OCI-LY1 (cell line): ENCODE measurements at regions not wholly inside any gene's neighbourhood (a gene's known extent, or its start where the extent isn't known, plus 50 kb on each side); places are given as distances from the start of the nearest gene placed in this dataset.

Source experiments
- H2AFZ ChIP-seq: fragments of 200-600 bp; sonication (generic), shearing (Covaris generic); 2 replicates; pipeline ENCODE4 v1.6.0; 2014; ENCODE audit warnings: antibody characterized with exemption, mild to moderate bottlenecking, low read length
- H3F3A ChIP-seq: fragments of 200-600 bp; sonication (generic), shearing (Covaris generic); 2 replicates; pipeline ENCODE4 v1.6.0; 2014; ENCODE audit warnings: mild to moderate bottlenecking, antibody characterized with exemption, low read length, moderate library complexity; ENCODE audit not compliant: insufficient read depth
- H3K27ac ChIP-seq: fragments of 200-600 bp; sonication (generic); 2 replicates; pipeline ENCODE4 v1.5.1; 2014; ENCODE audit warnings: low read length, mixed run types, mild to moderate bottlenecking, low read depth; ENCODE audit not compliant: poor library complexity, severe bottlenecking
- H3K27me3 ChIP-seq: fragments of 200-600 bp; sonication (generic); 2 replicates; pipeline ENCODE4 v1.6.0; 2014; ENCODE audit warnings: antibody characterized with exemption, mild to moderate bottlenecking, low read length, moderate library complexity; ENCODE audit not compliant: insufficient read depth
- H3K36me3 ChIP-seq: fragments of 200-600 bp; sonication (generic); 2 replicates; pipeline ENCODE4 v1.6.1; 2014; ENCODE audit warnings: mild to moderate bottlenecking, antibody characterized with exemption, low read length, moderate library complexity, mixed read lengths; ENCODE audit not compliant: insufficient read depth
- H3K4me1 ChIP-seq: fragments of 200-600 bp; sonication (generic); 2 replicates; pipeline ENCODE4 v1.5.1; 2014; ENCODE audit warnings: mild to moderate bottlenecking, low read length, moderate library complexity; ENCODE audit not compliant: insufficient read depth, severe bottlenecking
- H3K4me2 ChIP-seq: fragments of 200-600 bp; sonication (generic), shearing (Covaris generic); 2 replicates; pipeline ENCODE4 v1.6.1; 2014; ENCODE audit warnings: low read length
- H3K4me3 ChIP-seq: fragments of 200-600 bp; sonication (generic); 2 replicates; pipeline ENCODE4 v1.5.1; 2014; ENCODE audit warnings: low read length, low read depth, mild to moderate bottlenecking, mixed read lengths; ENCODE audit not compliant: poor library complexity, severe bottlenecking
- H3K79me2 ChIP-seq: fragments of 200-600 bp; shearing (Covaris generic); 2 replicates; pipeline ENCODE4 v1.6.1; 2016; ENCODE audit warnings: mixed run types, low read length, mixed read lengths; ENCODE audit not compliant: insufficient read depth
- H3K9ac ChIP-seq: fragments of 200-600 bp; sonication (generic), shearing (Covaris generic); 2 replicates; pipeline ENCODE4 v1.6.1; 2014; ENCODE audit warnings: mild to moderate bottlenecking, low read length, mixed read lengths
- H3K9me2 ChIP-seq: fragments of 200-600 bp; sonication (generic), shearing (Covaris generic); 2 replicates; pipeline ENCODE4 v1.6.1; 2014; ENCODE audit warnings: low read depth, mild to moderate bottlenecking, low read length, mixed read lengths
- H3K9me3 ChIP-seq: fragments of 200-600 bp; shearing (Covaris generic); 2 replicates; pipeline ENCODE4 v1.6.1; 2014; ENCODE audit warnings: low read length, mixed read lengths
- H4K20me1 ChIP-seq: fragments of 200-600 bp; sonication (generic), shearing (Covaris generic); 2 replicates; pipeline ENCODE4 v1.6.0; 2016; ENCODE audit warnings: mild to moderate bottlenecking, low read length; ENCODE audit not compliant: insufficient read depth
- EZH2 ChIP-seq: fragments of 200-600 bp; sonication (generic), shearing (Covaris generic); IDR thresholded peaks from 2 replicates; pipeline ENCODE4 v1.8.0; 2017; ENCODE audit warnings: borderline replicate concordance, mixed run types, mild to moderate bottlenecking, antibody characterized with exemption, low read length, moderate library complexity, mixed read lengths
- TF ChIP-seq, protein P1 (sequence below): fragments of 200-600 bp; sonication (generic), shearing (Covaris generic); IDR thresholded peaks from 2 replicates; pipeline ENCODE4 v1.5.1; 2017; ENCODE audit warnings: mild to moderate bottlenecking, antibody characterized with exemption, low read length, moderate library complexity, mixed read lengths

- Histone ChIP-seq H3K36me3 (no peaks in the 10 kb centered on the region), H3F3A (no peaks in the 10 kb centered on the region), H3K27me3 (no peaks in the 10 kb centered on the region), H3K4me1 (no peaks in the 10 kb centered on the region), H3K4me3 (no peak overlapping the region), H3K9ac (no peak overlapping the region), H2AFZ (no peak overlapping the region), H4K20me1 (no peaks in the 10 kb centered on the region), H3K4me2 (no peak overlapping the region), H3K9me3 (no peaks in the 10 kb centered on the region), H3K9me2 (no peaks in the 10 kb centered on the region), H3K27ac (no peak overlapping the region), H3K79me2 (no peaks in the 10 kb centered on the region)
- TF ChIP-seq, protein P1, sequence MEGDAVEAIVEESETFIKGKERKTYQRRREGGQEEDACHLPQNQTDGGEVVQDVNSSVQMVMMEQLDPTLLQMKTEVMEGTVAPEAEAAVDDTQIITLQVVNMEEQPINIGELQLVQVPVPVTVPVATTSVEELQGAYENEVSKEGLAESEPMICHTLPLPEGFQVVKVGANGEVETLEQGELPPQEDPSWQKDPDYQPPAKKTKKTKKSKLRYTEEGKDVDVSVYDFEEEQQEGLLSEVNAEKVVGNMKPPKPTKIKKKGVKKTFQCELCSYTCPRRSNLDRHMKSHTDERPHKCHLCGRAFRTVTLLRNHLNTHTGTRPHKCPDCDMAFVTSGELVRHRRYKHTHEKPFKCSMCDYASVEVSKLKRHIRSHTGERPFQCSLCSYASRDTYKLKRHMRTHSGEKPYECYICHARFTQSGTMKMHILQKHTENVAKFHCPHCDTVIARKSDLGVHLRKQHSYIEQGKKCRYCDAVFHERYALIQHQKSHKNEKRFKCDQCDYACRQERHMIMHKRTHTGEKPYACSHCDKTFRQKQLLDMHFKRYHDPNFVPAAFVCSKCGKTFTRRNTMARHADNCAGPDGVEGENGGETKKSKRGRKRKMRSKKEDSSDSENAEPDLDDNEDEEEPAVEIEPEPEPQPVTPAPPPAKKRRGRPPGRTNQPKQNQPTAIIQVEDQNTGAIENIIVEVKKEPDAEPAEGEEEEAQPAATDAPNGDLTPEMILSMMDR = no peak
- no peak for TF ChIP-seq EZH2
These were observed 172.0 kb upstream of the IL15 start for GRCh38 chr4:141464366-141464765.

- no peak for TF ChIP-seq EZH2
- TF ChIP-seq, protein P1 = no peak
- H3K4me1 ChIP-seq = no peaks in the 10 kb centered on the region
- no peak overlapping the region for H3K4me2 ChIP-seq
- H3K9me3 ChIP-seq = no peaks in the 10 kb centered on the region
- no peaks in the 10 kb centered on the region for H3K9me2 ChIP-seq
- H3K9ac ChIP-seq = no peak overlapping the region
- no peaks in the 10 kb centered on the region for H4K20me1 ChIP-seq
- H3K4me3 ChIP-seq = no peak overlapping the region
- H3K36me3 ChIP-seq = no peaks in the 10 kb centered on the region
- no peaks in the 10 kb centered on the region for H3K79me2 ChIP-seq
- no peaks in the 10 kb centered on the region for H3F3A ChIP-seq
- H3K27ac ChIP-seq = no peak overlapping the region
- H3K27me3 ChIP-seq = no peaks in the 10 kb centered on the region
- no peak overlapping the region for H2AFZ ChIP-seq
These were observed 171.2 kb upstream of the IL15 start for GRCh38 chr4:141465171-141465570.

DNA sequence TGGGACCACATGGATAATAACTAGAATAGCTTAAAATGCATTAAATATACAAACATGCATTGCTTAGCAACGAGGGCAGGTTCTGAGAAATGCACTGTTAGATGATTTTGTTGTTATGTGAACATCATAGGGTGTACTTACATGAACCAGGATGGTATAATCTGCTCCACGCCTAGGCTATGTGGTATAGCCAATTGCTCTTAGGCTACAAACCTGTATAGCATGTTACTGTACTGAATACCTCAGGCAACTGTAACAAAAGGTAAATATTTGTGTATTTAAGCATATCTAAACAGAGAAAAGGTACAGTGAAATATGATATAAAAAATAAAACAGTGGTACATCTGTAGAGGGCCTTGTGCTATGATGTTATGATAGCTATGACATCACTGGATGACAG lies 169.2 kb upstream of the IL15 start:
- Histone ChIP-seq H3F3A (no peaks in the 10 kb centered on the region), H3K36me3 (no peaks in the 10 kb centered on the region), H3K4me2 (no peak overlapping the region), H2AFZ (no peak overlapping the region), H3K79me2 (no peaks in the 10 kb centered on the region), H4K20me1 (no peaks in the 10 kb centered on the region), H3K4me1 (no peaks in the 10 kb centered on the region), H3K27ac (no peak overlapping the region), H3K4me3 (no peak overlapping the region), H3K9me2 (no peaks in the 10 kb centered on the region), H3K27me3 (no peaks in the 10 kb centered on the region), H3K9ac (no peak overlapping the region), H3K9me3 (no peaks in the 10 kb centered on the region)
- no peak for TF ChIP-seq EZH2
- TF ChIP-seq, protein P1 = no peak
